ENCODE measurements at regions not wholly inside any gene's neighbourhood (a gene's known extent, or its start where the extent isn't known, plus 50 kb on each side); places are given as distances from the start of the nearest gene placed in this dataset.
"Not testable (repeated sequence)": the region's sequence is repeated elsewhere in the genome, so short reads cannot be mapped to it uniquely, and the experiment has no call there.

- TF ChIP-seq, protein P1, sequence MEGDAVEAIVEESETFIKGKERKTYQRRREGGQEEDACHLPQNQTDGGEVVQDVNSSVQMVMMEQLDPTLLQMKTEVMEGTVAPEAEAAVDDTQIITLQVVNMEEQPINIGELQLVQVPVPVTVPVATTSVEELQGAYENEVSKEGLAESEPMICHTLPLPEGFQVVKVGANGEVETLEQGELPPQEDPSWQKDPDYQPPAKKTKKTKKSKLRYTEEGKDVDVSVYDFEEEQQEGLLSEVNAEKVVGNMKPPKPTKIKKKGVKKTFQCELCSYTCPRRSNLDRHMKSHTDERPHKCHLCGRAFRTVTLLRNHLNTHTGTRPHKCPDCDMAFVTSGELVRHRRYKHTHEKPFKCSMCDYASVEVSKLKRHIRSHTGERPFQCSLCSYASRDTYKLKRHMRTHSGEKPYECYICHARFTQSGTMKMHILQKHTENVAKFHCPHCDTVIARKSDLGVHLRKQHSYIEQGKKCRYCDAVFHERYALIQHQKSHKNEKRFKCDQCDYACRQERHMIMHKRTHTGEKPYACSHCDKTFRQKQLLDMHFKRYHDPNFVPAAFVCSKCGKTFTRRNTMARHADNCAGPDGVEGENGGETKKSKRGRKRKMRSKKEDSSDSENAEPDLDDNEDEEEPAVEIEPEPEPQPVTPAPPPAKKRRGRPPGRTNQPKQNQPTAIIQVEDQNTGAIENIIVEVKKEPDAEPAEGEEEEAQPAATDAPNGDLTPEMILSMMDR (IDR thresholded peaks at IDR 0.05; ENCODE audit: insufficient read depth, low read depth, low read length), result no peak
- DNase-seq (ENCODE audit: low read depth), result no peak
Observed at GRCh38 chr12:13523536-13524307, 327.2 kb downstream of the EMP1 start.

GRCh38 chr12:13518034-13518433 lies 321.5 kb downstream of the EMP1 start:
- not testable (repeated sequence) for DNase-seq (ENCODE audit: low read depth); H3K4me3 ChIP-seq (ENCODE audit: low read depth, low read length)

More at GRCh38 chr12:13523536-13524307, 327.2 kb downstream of the EMP1 start:
- H3K4me3 ChIP-seq (ENCODE audit: low read depth, low read length), result no peak overlapping the region

- TF ChIP-seq, protein P1 (IDR thresholded peaks at IDR 0.05; ENCODE audit: insufficient read depth, low read depth, low read length), result no peak
- no peak for DNase-seq (ENCODE audit: low read depth)
Observed at GRCh38 chr12:13509740-13510139, 313.2 kb downstream of the EMP1 start.

GRCh38 chr12:13505636-13506035 lies 309.1 kb downstream of the EMP1 start:
- TF ChIP-seq, protein P1 (IDR thresholded peaks at IDR 0.05; ENCODE audit: insufficient read depth, low read depth, low read length), result no peak

More at GRCh38 chr12:13509740-13510139, 313.2 kb downstream of the EMP1 start:
- H3K4me3 ChIP-seq (ENCODE audit: low read depth, low read length), result no peak overlapping the region

DNA sequence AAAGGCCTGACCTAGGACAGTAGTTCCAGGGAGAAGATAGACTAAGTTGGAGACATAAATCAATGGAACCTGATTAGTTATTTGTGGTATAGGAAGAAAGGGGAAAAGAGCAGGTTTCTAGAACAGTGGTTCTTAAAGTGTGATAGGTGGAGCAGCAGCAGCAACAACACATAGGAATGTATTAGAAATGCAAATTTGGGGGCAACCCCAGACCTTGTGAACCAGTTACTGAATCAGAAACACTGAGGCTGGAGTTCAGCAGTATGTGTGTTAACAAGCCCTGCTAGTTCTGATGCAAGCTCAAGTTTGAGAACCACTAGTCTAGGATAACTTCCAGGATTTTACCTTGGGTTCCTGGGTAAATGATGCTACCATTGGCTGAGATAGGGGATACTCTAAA lies 308.7 kb downstream of the EMP1 start:
- no peak for DNase-seq (ENCODE audit: low read depth)
- H3K4me3 ChIP-seq (ENCODE audit: low read depth, low read length), result no peak overlapping the region
- TF ChIP-seq, protein P1 (IDR thresholded peaks at IDR 0.05; ENCODE audit: insufficient read depth, low read depth, low read length), result no peak

More at GRCh38 chr12:13505636-13506035, 309.1 kb downstream of the EMP1 start:
- H3K4me3 ChIP-seq (ENCODE audit: low read depth, low read length), result no peak overlapping the region
- no peak for DNase-seq (ENCODE audit: low read depth)

- DNase-seq (ENCODE audit: low read depth), result no peak
- TF ChIP-seq, protein P1 (IDR thresholded peaks at IDR 0.05; ENCODE audit: insufficient read depth, low read depth, low read length), result no peak
- no peak overlapping the region for H3K4me3 ChIP-seq (ENCODE audit: low read depth, low read length)
Observed at GRCh38 chr12:13504736-13505135, 308.2 kb downstream of the EMP1 start.

- no peak for DNase-seq (ENCODE audit: low read depth)
- H3K4me3 ChIP-seq (ENCODE audit: low read depth, low read length), result no peak overlapping the region
- TF ChIP-seq, protein P1 (IDR thresholded peaks at IDR 0.05; ENCODE audit: insufficient read depth, low read depth, low read length), result no peak
Observed at GRCh38 chr12:13504074-13504473, 307.5 kb downstream of the EMP1 start.
